ENCODE measurements at regions not wholly inside any gene's neighbourhood (a gene's known extent, or its start where the extent isn't known, plus 50 kb on each side); places are given as distances from the start of the nearest gene placed in this dataset.

DNA sequence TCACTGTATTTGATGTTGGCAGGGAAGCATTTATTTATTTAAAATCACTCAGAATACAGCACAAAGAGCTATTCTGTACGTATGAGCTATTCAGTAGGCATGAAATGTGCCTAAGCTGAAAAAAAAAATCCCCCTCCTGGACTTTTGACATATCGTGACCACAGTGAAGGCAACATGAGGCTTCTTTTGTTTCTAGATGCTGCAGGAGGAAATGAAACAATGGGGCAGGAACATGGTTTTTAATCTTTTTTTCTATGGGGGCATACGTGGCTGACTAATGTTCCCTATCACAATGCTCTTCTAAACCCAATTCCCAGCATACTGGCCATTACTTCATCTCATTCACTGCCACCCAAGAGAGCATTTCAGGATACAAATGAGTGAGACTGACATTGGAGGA is 191.0 kb upstream of the PMFBP1 start:
- ChIA-PET POLR2A (ENCODE audit: partially characterized antibody) (no interaction called here), CTCF (ENCODE audit: partially characterized antibody) (no interaction called here)
- Histone ChIP-seq H3K18ac (ENCODE audit: extremely low read depth, low read length) (no peak overlapping the region), H3K14ac (ENCODE audit: insufficient read length) (no peak overlapping the region), H3K4me1 (replicated peaks in 1 of 4; ENCODE audit: control insufficient read depth in 3 of 4, insufficient read depth in 4 of 4, low read length in 3 of 4) (no peaks in the 10 kb centered on the region), H3K9me3 (ENCODE audit: insufficient read depth in 2 of 2, low read depth in 1 of 2, low read length in 1 of 2) (no peaks in the 10 kb centered on the region), H4K8ac (ENCODE audit: extremely low read depth, insufficient read depth, low read length) (no peak overlapping the region), H3K79me1 (ENCODE audit: low read depth, low read length) (no peaks in the 10 kb centered on the region), H3K4ac (replicated peaks; ENCODE audit: insufficient read length, low read depth, low read length) (no peak overlapping the region), H4K20me1 (replicated peaks in 1 of 2; ENCODE audit: control insufficient read depth in 1 of 2, insufficient read depth in 2 of 2, low read length in 2 of 2) (no peaks in the 10 kb centered on the region), H3K4me3 (ENCODE audit: extremely low read depth in 1 of 4, insufficient read depth in 2 of 4, low read depth in 3 of 4, low read length in 4 of 4) (no peak overlapping the region), H2BK12ac (ENCODE audit: low read depth, low read length) (no peak overlapping the region), H2AK5ac (ENCODE audit: low read depth, low read length) (no peak overlapping the region), H3K4me2 (ENCODE audit: insufficient read depth in 1 of 2, low read depth in 2 of 2, low read length in 2 of 2) (no peak overlapping the region), H3K79me2 (ENCODE audit: control insufficient read depth in 1 of 2, insufficient read depth in 2 of 2, low read length in 2 of 2) (no peaks in the 10 kb centered on the region), H4K91ac (replicated peaks; ENCODE audit: insufficient read length, low read length) (no peak overlapping the region), H2BK5ac (ENCODE audit: low read depth, low read length) (no peak overlapping the region), H3K27ac (ENCODE audit: low read depth, low read length) (no peak overlapping the region), H2BK15ac (ENCODE audit: low read length) (no peak overlapping the region), H3K23me2 (ENCODE audit: low read depth, low read length) (no peaks in the 10 kb centered on the region), H2BK20ac (ENCODE audit: low read length) (no peak overlapping the region), H3K36me3 (ENCODE audit: control insufficient read depth in 2 of 4, insufficient read depth in 4 of 4, low read length in 3 of 4) (no peaks in the 10 kb centered on the region), H4K5ac (ENCODE audit: insufficient read length, low read depth, low read length) (no peak overlapping the region), H3K9ac (replicated peaks in 1 of 4; ENCODE audit: extremely low read depth in 1 of 4, low read depth in 3 of 4, low read length in 3 of 4) (no peak overlapping the region), H2AFZ (ENCODE audit: low read length) (no peak overlapping the region), H3K27me3 (replicated peaks in 1 of 4; ENCODE audit: control insufficient read depth in 3 of 4, extremely low read depth in 1 of 4, insufficient read depth in 3 of 4, low read length in 3 of 4) (no peaks in the 10 kb centered on the region), H3K56ac (replicated peaks; ENCODE audit: insufficient read length, low read depth, low read length) (no peak overlapping the region), H2BK120ac (replicated peaks; ENCODE audit: low read depth, low read length) (no peak overlapping the region), H3K23ac (ENCODE audit: insufficient read length) (no peak overlapping the region)
- WGBS, 2 experiments (ENCODE audit: extremely low coverage in 1 of 2, insufficient coverage in 1 of 2, insufficient read length in 1 of 2, insufficient replicate concordance in 2 of 2, low coverage in 1 of 2, low lambda C conversion rate in 2 of 2, missing lambda C conversion rate in 1 of 2), result 84% methylated on average over 3 of the region's 3 CpGs; no CpG with 5 or more reads in 1 of the 2 experiments
- DNase-seq (ENCODE audit: low read depth in 1 of 2, low spot score in 2 of 2), result no peak
- FAIRE-seq, result no peak
- no peak for TF ChIP-seq HDAC2 (IDR thresholded peaks at IDR 0.05; ENCODE audit: borderline replicate concordance in 1 of 2, low read depth in 2 of 2, low read length in 2 of 2)
- TF ChIP-seq CHD2 (IDR thresholded peaks at IDR 0.05; ENCODE audit: low read length), result no peak
